ELF-1 (cell line): ENCODE measurements at regions not wholly inside any gene's neighbourhood (a gene's known extent, or its start where the extent isn't known, plus 50 kb on each side); places are given as distances from the start of the nearest gene placed in this dataset.
"Not testable (repeated sequence)": the region's sequence is repeated elsewhere in the genome, so short reads cannot be mapped to it uniquely, and the experiment has no call there.

ENCODE experiments used
- DNase-seq: peaks from one replicate; pipeline ENCODE4 v3.0.0-alpha.2; 2016; ENCODE audit warnings: low read depth, low spot score

DNA sequence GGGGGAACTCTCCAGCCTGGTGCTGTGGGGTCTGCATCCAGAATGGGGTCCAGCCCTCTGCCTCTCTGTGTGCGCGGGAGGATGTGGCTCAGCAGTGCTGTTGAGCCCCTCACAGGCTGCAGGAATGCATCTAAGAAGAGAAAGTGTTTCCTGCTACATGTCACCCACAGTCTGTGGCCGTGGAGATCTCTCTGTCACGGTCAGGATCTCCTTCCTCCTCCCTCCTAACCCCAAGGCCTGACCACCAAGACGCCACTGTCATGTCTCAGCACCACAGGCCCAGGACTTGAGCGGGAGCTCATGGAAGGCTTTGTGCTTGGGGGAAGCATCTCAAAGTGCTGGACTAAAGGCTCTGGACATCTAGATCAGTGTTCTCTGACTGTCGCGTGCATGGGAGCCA lies 90.1 kb downstream of the SREK1 start:
- no peak for DNase-seq

DNA sequence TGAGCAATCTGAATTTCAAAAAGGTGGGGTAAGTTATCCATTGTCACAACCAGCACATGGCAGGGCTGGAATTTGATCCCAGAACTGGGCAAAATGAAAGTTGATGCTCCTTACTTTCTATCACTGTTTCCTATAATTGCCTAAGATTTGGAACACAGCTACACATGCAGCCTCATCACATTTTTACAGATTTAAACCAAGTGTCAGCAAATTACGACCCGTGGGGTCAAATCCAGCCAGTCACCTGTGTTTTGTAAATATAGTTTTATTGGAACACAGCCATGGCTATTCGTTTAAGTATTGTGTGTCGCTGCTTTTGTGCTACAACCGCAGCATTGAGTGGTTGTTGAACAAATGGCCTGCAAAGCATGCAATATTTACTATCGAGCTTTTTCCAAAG lies 94.3 kb downstream of the SREK1 start:
- no peak for DNase-seq

DNA sequence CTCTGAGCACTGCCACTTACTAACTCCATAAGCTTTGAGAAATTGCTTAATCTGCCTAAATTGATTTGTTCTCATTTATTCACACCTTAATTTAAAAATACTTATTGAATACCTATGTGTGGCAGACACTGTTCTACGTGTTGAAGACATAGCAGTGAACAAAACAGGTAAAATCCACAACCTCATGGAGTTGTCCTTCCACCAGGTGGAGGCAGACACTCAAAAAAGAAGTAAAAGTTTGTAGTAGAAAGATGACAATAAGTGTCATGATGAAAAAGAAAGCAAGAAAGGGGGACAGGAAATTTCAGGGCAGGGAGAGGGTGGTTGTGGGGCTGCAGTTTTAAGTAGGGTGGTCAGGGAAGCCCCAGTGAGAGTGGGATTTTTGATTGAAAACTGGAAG lies 94.9 kb downstream of the SREK1 start:
- peak; percentile 26 for DNase-seq

DNA sequence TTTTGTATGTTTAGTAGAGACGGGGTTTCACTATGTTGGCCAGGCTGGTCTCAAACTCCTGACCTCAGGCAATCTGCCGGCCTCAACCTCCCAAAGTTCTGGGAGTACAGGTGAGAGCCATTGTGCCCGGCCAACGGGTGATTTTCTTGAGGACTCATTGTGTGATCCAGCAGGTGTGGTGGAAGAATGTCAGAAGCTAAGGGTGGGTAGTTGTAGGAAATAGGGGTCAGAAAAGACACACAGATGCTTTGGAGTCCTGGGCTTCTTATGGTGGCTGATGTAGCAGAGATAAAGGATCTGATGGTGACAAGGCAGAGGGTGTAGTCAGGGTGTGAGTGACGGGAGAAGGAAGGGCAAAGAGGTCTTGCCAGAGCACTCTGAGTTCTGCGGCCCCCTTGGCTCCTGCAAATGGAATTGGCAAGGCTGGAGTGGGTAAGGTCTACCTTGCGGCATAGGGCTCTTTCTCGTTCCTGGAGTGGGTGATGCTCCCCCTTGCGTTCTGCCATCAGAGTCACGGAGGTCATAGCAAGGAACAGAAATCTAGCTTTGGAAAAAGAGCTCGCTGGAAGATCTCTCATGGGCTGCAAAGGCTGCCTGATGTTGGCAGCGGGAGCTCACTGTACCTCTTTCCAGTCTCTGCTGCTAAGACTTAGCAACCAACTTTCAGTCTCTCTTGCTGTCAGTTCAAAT lies 97.2 kb downstream of the SREK1 start:
- DNase-seq, result no peak

DNA sequence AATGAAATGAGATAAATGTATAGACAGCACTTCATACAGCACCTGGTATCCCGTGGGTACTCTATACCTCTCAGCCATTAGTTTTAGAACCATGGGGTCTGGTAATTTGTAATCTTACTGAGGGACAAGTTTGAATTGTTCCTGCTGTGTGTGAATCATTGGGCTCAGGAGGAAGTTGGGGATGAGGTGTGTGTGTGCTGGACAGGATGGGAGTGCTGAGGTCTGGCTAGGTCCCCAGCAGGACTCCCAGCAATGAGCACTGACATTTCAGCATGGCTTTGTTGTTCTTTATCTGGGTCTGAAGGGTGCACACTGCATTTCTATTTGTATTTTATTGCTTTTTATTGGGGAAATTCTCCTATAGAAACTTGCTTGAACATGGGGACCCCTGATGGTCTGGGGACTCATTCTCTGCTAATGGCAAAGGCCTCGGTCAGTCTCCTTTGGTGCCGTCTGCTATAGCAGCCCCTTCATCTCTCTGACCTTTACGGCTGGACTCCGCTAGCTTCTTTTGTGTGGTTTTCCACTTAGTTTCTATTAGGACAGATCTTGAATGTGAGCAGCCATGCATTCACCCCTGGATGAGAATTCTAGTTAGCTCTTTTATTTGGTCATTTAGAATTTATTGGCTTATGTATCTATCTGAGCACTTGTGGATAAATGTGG lies 98.1 kb downstream of the SREK1 start:
- DNase-seq, result no peak

DNA sequence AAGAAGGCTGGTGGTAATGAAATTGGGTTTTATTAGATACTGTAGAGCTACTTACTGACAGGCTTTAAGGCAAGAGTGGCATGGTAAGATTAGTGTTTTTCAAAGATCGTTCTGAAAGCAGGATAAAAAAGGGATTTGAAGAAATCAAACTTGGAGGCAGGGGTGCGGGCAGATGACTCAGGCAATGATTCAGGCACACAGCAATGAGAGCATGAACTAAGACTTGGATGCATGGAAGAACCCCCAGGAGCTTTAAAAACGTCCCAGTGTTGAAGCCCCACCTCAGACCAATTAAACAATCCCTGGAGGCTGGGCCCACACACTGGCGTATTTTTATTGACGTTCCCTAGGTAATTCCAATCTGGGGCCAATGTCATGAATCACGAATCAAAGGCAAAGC lies 102.5 kb downstream of the SREK1 start:
- peak; percentile 8 for DNase-seq

DNA sequence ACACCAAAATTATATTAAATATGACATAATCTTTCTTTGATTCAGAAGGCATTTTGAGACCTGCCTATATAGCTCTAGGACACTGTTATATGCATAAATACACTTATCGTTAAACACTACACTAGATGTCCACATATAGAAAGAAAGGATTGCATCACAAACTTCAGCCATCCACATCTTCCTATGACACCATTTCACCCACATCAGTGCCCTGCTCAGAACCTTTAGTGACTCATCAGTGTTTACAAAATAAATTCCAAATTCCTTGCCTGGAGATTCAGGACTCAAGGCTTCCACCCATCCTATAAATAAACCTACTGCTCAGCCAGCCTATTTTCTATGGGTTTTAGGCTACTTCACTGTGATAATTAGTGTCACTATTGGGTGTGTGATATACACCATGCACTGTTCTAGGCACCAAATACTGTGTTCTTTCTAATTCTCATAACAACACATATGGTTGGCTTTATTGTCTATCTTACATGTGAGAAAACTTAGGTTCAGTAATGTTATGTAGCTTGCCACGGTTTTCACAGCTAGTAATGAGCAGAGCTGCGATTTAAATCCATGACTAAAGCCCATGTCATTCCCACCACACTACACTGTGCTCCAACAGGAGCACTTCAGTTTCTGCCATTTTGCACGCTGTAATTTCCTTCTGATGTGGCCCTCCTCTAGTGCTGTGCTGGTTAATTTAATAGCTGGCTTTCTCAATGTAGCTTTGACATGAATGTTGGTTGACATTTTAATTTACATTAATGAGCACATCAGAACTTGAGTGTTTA lies 103.3 kb downstream of the SREK1 start:
- DNase-seq, result peak; percentile 35

DNA sequence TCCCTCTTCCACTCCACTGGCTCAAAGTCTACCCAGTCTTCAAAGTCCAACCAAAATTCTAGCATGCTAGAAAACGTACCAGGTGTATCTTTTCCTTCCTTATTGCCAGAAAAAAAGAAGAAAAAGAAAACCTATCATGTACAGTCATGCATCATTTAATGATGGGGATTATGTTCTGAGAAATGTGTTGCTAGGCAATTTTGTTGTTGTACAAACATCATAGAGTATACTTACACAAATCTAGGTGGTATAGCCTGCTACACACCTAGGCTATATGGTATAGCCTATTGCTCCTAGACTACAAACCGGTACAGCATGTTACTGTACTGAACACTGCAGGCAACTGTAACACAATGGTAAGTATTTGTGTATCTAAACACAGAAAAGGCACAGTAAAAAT lies 104.8 kb downstream of the SREK1 start:
- DNase-seq, result no peak

DNA sequence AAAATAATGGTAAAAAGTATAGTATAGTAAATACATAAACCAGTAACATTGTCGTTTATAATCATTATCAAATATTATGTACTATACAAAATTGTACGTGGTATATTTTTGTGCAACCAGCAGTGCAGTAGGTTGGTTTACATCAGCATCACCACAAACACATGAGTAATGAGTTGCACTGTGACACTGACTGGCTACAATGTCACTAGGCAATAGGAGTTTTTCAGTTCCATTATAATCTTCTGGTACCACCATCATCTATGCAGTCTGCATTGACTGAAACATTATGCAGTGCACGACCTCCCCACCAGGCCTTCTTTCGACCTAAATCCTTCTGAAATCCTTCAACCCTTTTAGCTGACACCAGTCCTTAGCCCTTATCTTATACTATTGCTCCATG lies 105.8 kb downstream of the SREK1 start:
- no peak for DNase-seq

DNA sequence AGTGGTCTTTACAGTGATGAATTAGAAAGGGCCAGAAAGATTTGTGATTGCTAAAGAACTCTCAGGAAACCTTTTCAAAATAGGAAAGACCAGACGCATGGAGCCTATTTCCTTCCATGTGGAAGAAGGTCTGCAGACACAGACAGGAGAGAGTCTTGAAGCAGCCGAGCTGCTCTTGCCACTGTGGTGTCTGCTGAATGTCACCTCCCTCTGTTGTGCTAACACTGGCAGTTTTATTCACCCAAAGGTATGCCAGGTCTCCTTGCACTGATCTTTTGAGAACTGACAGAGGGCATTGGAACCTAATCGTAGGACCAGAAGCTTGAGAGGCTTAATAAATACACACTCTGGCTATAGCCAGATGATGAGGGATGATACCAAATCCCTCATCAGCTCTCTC lies 108.7 kb downstream of the SREK1 start:
- DNase-seq, result peak; percentile 10

DNA sequence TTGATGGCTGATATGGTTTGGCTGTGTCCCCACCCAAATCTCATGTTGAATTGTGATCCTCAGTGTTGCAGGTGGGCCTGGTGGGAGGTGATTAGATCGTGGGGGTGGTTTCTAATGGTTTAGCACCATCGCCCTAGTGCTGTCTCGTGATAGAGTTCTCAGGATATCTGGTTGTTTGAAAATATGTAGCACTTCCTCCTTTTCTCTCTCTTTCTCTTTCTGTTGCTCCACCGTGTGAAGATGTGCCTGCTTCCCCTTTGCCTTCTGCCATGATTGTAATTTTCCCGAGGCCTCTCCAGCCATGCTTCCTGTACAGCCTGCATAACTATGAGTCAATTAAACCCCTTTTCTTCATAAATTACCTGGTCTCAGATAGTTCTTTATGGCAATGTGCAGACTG lies 111.6 kb downstream of the SREK1 start:
- no peak for DNase-seq

DNA sequence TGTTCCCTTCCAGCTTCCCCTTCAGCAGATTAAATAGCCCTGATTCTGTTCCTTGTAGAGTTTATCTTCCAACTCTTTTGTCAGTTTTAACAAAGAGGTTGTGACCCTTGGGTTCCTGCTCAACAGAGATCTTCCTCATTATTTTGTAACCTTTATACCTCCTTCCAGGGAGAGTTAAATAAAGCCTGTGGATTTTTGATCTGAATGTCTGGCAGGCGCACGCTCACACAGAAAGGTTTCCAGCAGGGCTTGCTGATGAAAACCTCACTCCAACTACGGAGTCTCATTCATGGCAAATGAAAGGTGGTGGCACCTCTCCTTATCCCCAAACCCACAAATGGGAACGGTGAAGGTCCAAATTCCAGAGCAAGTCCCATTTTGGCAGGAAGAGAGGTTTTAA lies 129.0 kb downstream of the SREK1 start:
- DNase-seq, result no peak

DNA sequence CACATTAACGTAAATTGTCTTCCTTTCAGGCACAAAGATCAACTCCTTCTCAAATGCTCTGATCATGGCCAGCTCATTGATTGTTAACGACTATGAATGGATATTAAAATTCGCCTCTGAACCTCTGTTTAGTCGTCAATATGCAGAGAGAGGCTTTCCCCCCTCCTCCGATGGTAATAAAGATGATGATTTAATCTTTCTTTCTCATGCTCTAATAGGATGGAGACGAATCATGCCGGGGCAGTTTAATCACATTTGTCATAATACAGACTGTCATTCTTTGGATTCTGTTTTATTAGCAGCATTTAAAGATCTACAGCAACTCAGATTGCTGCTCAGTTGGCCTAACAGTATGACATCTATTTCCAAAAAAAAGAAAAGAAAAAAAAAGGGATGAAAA lies 132.9 kb downstream of the SREK1 start:
- no peak for DNase-seq

DNA sequence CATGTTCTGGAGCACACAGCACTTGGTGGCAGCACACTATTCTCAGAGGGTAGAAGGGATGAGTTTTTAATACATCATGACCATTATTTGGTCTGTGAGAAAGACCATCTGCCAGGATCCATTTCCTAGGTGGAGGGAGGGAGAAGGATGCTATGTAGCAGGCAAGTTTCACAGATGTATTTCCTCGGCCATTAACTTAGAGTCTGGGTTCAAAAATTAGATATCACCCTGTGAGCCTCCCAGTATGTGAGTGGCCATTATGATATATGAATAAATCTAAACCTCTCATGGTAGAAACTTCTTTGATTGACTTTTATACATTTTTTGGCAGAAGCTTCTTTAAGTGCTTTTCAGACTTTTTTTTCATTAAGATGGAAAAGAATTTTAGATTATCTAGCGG lies 133.9 kb downstream of the SREK1 start:
- no peak for DNase-seq

DNA sequence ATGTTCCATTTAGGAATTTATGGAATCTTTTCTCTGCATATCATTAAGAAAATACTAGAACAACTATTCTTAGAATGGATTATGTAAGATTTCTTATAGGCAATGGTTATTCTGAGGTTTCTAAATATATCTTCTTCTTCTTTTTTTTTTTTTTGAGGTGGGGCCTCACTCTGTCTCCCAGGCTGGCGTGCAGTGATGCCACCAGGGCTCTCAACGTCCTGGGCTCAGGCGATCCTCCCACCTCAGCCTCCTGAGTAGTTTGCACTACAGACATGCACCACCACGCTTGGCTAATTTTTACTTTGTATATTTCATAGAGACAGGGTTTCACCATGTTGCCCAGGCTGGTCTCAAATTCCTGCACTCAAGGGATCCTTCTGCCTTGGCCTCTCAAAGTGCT lies 137.2 kb downstream of the SREK1 start:
- DNase-seq, result no peak

DNA sequence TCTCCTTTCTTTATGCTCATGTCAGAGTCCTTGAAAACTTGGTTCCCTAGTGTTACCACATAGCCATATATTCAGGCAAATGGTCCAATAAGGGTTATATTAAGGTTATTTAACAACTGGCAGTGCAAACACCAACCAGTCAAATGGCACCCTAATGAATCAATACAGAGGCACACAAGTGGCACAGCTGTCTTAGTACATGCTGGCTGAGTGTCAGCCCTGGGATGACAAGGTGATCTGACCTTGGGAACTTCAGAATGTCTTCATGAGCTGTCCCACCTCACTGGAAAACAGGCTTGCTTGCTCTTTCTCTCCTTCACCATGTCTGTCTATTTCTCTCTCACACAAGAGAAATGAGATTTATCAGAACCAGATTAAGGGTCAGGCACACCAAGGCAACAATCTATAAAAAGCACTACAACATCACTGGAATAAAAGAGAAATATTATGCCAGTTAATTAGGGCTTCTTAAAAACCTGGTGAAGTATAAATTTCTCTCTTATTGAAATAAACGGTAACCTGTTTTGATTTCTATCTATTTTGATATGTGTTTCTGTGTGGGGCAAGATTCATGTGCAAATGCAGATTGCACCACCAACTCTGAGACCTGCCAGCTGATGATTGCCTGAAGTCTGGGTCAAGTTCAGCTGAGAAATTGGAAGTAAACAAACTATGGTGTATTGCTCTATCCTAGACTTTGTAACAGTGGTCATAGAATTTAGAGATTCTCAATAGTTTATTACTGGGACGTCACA lies 140.7 kb downstream of the SREK1 start:
- DNase-seq, result no peak

DNA sequence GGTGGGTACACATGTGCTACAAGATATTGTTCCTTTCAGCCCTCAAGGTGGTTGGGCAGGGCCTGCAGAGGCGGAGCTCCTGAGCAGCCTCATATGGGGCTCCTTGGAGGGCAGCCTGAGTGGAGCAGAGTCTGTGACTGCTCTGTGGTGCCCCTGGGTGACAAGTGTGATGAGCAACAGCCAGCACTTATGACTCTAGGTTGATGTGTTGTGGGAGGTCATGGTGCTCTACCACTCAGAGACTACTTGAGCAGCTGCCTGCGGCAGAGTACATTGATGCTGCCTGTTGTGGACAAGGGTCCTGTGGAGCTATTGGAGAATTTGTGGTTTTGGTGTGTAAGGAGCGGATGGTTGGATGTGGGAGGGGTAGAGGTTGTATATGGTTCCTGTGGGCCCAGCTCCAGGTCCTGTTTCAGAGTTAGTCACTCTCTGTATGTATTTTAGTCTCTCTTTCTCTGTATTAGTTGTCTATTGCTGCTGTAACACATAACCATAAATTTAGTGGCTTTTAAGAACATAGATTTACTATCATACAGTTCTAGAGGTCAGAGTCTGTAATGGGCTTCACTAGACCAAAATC lies 141.3 kb downstream of the SREK1 start:
- DNase-seq, result no peak

DNA sequence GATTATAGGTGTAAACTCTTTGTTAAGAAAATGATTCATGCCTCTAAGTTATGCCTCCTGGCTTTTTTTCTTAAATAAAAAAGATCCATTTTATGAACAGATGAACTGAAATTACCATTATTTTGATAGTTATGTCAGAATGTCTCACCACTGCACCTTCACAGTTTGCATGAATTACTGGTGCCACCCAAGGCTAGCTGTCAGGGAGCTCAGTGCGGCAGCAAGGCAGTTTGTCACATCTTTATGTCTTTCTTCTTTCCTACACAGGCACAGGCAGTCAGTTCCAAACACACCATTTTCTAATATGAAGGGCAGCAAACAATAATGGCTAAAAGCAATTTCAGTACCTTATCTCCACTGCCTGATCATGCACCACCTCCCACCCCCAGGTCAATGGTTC lies 147.7 kb downstream of the SREK1 start:
- DNase-seq, result no peak

DNA sequence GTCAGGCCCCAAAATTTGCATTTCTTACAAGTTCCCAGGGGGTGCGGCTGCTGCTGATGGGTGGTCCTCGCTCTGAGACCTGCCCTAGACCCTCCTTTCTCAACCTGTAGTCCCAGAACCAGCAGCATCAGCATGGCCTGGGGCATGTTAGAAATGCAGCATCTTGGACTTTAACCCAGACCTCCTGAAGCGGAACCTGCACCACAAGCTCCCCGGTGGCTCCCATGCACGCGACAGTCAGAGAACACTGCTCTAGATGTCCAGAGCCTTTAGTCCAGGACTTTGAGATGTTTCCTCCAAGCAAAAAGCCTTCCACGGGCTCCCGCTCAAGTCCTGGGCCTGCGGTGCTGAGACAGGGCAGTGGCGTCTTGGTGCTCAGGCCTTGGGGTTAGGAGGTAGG lies 149.8 kb downstream of the SREK1 start:
- not testable (repeated sequence) for DNase-seq

DNA sequence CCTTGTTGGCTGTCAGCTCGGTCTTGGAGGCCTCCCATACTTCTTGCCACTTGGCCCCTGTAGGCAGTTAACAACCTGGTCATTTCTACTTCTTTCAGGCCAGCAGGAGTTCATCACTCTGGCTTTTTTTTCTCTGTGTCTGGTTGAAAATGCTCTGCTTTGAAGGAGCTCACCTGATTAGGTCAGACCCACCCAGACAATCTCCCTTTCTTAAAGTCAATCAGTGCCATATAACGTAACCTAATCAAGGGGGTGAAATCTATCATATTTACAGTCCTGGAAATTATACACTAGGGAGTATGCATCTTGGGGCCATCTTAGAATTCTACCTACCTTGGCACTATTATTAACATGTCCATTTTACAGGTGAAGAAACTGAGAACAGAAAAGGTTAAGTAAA lies 155.4 kb downstream of the SREK1 start:
- no peak for DNase-seq

DNA sequence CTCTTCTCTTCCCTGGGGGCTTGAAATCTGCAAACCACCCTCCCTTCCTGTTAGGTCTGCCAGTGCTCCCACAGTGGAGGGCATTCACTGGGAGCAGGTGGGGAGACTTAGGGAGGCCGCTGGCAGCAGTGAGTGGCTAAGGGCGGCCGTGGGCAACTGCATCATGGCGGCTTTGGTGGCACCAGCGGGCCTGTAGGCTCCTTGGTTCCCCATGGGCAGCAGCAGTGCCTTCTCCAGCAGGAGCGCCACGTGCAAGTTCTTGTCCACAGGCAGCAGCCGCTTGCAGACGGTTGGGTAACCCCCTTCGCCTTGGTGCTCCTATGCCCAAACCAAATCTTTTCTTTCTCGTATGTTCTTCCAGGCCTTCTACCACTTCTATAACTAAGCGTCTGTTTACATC lies 158.2 kb downstream of the SREK1 start:
- no peak for DNase-seq
